8988T (cell line): ENCODE measurements at regions not wholly inside any gene's neighbourhood (a gene's known extent, or its start where the extent isn't known, plus 50 kb on each side); places are given as distances from the start of the nearest gene placed in this dataset.
"Not testable (repeated sequence)": the region's sequence is repeated elsewhere in the genome, so short reads cannot be mapped to it uniquely, and the experiment has no call there.

Experiments
- DNase-seq: peaks from one replicate; pipeline ENCODE4 v3.0.0; 2011

- no peak for DNase-seq
Measured at GRCh38 chr10:100612601-100613595, 77.2 kb downstream of the HIF1AN start.

GRCh38 chr10:100613846-100614245 is 78.1 kb downstream of the HIF1AN start:
- DNase-seq, result no peak

- DNase-seq, result no peak
Measured at GRCh38 chr10:100614429-100615095, 78.8 kb downstream of the HIF1AN start.

- no peak for DNase-seq
Measured at GRCh38 chr10:100615241-100615640, 79.5 kb downstream of the HIF1AN start.

GRCh38 chr10:100615908-100616307 is 80.2 kb downstream of the HIF1AN start:
- DNase-seq, result no peak

- no peak for DNase-seq
Measured at GRCh38 chr10:100618091-100618615, 82.4 kb downstream of the HIF1AN start.

- DNase-seq, result no peak
Measured at GRCh38 chr10:100618632-100619255, 83.0 kb downstream of the HIF1AN start.

- DNase-seq, result no peak
Measured at GRCh38 chr10:100620087-100620835, 84.5 kb downstream of the HIF1AN start.

GRCh38 chr10:100621360-100622205 is 85.8 kb downstream of the HIF1AN start:
- DNase-seq, result no peak

- DNase-seq, result no peak
Measured at GRCh38 chr10:100622946-100623345, 87.2 kb downstream of the HIF1AN start.

GRCh38 chr10:100623521-100624230 is 87.9 kb downstream of the HIF1AN start:
- no peak for DNase-seq

GRCh38 chr10:100624298-100624697 is 88.6 kb downstream of the HIF1AN start:
- DNase-seq, result no peak

- DNase-seq, result no peak
Measured at GRCh38 chr10:100625816-100626215, 90.1 kb downstream of the HIF1AN start.

- DNase-seq, result no peak
Measured at GRCh38 chr10:100628061-100628460, 92.3 kb downstream of the HIF1AN start.

GRCh38 chr10:100631192-100631591 is 95.4 kb downstream of the HIF1AN start:
- DNase-seq, result no peak

GRCh38 chr10:100632027-100632426 is 96.3 kb downstream of the HIF1AN start:
- no peak for DNase-seq

- no peak for DNase-seq
Measured at GRCh38 chr10:100634034-100634433, 98.3 kb downstream of the HIF1AN start.

- no peak for DNase-seq
Measured at GRCh38 chr10:100636848-100637553, 101.3 kb downstream of the HIF1AN start.

GRCh38 chr10:100637785-100638184 is 102.0 kb downstream of the HIF1AN start:
- peak; percentile 79 for DNase-seq

- DNase-seq, result not testable (repeated sequence)
Measured at GRCh38 chr10:100638969-100639368, 103.2 kb downstream of the HIF1AN start.
